NOMO-1 treated with dmso at 0.1 percent for 144 hours (cell line): ENCODE measurements at regions not wholly inside any gene's neighbourhood (a gene's known extent, or its start where the extent isn't known, plus 50 kb on each side); places are given as distances from the start of the nearest gene placed in this dataset.

Source experiments
- DNase-seq: peaks from one replicate; lab custom pipeline; 2025; ENCODE audit not compliant: unreplicated experiment; lab: John Stamatoyannopoulos, UW

DNA sequence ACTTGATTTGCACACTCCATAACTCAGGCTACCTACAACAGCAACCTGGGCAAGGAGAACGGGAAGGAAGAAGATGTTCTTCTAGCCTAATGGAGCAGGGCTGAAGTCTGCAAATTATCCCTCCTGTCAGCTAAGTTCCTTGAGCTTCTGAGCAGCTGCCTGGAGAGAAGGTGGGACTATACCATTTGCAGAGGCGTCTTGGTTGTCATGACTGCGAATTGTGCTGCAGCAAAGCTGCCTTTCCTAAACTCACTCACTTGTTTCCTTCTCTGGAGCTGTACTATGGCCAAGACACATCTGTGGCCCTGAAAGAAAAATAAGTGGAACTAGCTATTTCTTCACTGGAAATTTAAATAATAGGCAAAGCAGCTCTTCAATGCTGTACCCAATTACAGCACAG is 682.4 kb upstream of the GRIA3 start:
- DNase-seq: no peak

DNA sequence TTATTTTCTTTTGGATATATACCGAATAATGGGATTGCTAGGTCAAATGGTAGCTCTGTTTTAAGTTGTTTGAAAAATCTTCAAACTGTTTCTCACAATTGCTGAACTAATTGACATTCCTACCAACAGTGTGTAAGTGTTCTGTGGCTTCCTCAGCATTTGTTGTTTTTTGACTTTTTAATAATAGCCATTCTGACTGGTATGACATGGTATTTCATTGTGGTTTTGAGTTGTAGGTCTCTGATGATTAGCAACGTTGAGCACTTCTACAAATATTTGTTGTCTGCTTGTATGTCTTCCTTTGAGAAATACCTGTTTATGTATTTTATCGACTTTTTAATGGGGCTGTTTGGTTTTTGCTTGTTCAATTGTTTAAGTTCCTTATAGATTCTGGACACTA is 680.1 kb upstream of the GRIA3 start:
- DNase-seq: no peak

DNA sequence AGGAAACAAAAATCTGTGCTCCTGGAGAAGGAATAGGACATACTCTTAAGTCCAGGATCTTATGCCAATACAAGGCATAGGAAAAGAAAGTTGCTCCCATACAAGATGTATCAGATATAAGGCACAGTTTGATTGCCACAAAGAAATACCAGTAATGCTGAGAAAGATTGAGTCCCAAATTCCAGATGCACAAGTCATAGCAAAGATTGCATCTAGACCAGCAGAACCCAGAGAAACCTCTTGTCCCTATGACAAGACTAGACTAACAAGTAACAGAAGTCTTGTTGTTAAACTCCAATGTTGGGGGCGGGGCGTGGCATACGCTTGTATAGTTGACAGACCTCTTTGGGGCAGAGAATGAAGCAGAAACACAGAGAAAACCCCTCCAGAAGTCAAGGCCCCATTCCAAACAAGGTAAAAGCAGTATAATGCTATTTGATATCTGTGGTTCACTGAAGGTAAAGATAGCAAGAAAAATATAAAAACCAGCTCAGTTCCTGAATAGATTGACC is 671.5 kb upstream of the GRIA3 start:
- no peak for DNase-seq

GRCh38 chrX:122517786-122518185 is 666.3 kb upstream of the GRIA3 start:
- DNase-seq: no peak

GRCh38 chrX:122545778-122546177 is 638.3 kb upstream of the GRIA3 start:
- no peak for DNase-seq

GRCh38 chrX:122546269-122546668 is 637.8 kb upstream of the GRIA3 start:
- no peak for DNase-seq

- no peak for DNase-seq
Observed at GRCh38 chrX:122552286-122552800, 631.7 kb upstream of the GRIA3 start.

- DNase-seq: no peak
Observed at GRCh38 chrX:122555925-122556324, 628.2 kb upstream of the GRIA3 start.

DNA sequence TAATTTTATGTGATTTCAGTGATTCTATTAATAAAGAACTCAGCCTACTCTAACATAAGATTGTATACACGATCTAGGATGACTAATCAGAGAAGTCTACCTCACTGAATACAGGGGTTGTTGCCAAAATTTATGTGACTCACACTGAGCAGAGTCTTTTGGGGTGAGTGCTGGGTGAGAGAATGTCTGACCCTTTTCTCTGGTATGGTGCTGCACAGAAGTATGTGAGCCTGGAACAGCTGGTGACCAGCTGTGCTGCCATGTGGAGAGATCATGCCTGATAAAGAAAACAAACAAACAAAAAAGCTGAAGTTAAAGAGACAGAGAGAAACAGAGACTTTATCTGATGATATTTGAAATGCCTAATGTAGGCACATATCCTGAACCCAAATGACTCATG is 618.1 kb upstream of the GRIA3 start:
- no peak for DNase-seq

GRCh38 chrX:122566401-122566800 is 617.7 kb upstream of the GRIA3 start:
- DNase-seq: no peak

- no peak for DNase-seq
Observed at GRCh38 chrX:122567911-122568310, 616.2 kb upstream of the GRIA3 start.

- no peak for DNase-seq
Observed at GRCh38 chrX:122572461-122572860, 611.6 kb upstream of the GRIA3 start.

GRCh38 chrX:122579036-122579435 is 605.0 kb upstream of the GRIA3 start:
- no peak for DNase-seq

DNA sequence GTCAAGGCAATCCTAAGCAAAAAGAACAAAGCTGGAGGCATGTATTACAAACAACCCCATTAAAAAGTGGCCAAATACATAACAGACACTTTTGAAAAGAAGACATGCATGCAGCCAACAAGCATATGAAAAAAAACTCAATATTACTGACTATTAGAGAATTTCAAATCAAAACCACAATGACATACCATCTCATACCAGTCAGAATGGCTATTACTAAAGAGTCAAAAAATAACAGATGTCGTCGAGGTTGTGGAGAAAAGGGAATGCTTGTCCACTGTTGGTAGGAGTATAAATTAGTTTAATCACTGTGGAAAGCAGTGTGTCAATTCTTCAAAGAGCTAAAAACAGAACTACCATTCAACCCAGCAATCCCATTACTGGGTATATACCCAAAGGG is 604.6 kb upstream of the GRIA3 start:
- no peak for DNase-seq

DNA sequence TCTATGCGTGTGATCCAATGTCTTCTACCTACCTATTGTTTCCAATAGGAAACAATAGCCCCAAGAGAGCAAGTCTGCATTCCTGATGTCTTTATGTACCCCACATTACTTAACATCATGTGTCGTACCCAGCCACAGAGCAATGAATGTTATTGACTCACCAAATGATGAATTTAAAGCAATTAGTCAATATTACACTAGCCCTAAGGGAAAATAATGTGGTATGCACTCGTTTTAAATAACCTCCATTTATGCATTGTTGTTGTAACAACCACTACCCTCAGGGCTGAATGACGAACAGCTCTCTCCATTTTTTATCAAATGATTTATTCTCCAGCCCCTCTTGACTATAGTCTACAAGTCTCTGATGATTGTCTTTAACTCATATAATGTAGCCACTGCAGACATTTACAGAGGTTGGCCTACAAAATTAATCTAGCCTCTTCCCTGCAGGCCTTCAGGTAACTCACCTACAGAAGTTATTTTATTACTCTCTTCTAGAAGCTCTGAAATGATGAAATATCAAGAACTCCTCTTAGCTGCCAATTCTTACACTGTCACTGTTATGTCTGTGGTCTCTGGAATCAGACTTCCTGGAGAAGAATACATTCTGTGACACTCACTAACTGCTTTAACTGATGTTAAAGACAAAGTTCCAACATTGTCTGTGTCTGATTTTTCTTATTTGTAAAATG is 601.7 kb upstream of the GRIA3 start:
- no peak for DNase-seq

- DNase-seq: no peak
Observed at GRCh38 chrX:122582975-122583305, 601.1 kb upstream of the GRIA3 start.

DNA sequence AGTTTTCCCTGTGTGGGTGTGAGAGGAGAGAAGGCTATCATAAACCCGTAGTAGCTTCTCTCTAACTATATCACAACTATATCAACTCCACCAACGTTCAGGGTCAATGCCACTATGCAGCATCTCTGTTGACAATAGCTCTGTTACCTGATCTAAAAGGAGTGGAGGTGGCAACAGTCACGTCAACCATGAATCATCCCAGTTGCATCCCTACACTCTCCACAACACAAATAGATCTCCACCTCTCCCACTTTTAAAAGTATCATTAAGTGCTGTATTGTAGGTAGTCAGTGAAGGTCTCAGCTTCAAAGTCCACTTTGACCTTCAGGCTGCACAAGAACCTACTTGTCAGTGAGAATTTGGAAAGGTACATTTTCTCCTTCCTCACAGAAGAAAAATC is 600.5 kb upstream of the GRIA3 start:
- DNase-seq: no peak

- DNase-seq: no peak
Observed at GRCh38 chrX:122584981-122585380, 599.1 kb upstream of the GRIA3 start.

DNA sequence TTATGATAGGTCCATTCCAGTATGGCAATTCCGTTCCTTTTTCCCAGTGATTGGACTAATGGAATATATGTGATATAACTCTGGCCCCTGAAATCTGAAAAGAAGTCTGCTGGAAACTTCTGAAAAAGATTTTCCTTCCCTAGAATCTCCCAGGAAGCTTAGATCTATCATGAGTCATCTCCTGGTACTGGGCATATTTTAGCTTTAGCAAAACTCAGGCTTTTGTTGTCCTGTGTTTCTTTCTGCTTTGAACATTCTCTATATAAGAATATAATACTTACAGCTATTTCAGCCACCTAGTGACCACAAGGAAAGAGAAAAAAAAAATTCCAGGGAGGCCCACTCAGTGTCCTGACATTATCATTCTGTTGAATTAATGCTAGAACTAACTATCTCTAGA is 597.2 kb upstream of the GRIA3 start:
- DNase-seq: no peak

DNA sequence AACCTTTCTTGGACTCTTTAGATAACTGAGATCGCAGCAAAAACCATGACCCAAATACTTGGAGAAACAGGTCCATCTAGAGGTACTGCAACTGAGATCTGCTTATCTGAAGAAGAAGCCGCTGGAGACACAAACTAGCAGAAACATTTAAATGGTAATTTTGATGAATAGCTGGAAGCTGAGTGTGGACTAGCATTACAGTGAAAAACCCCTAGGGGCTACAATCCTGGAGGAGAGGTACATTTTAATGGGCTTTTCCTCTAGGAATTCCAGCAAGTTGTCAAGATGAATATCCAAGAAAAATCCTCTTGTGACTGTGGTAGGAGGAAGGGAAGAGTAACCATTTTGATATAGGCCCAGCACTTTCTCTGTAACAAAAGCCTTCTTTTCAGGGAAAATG is 592.5 kb upstream of the GRIA3 start:
- DNase-seq: no peak

- no peak for DNase-seq
Observed at GRCh38 chrX:122596998-122597397, 587.1 kb upstream of the GRIA3 start.

- no peak for DNase-seq
Observed at GRCh38 chrX:122622795-122623194, 561.3 kb upstream of the GRIA3 start.

DNA sequence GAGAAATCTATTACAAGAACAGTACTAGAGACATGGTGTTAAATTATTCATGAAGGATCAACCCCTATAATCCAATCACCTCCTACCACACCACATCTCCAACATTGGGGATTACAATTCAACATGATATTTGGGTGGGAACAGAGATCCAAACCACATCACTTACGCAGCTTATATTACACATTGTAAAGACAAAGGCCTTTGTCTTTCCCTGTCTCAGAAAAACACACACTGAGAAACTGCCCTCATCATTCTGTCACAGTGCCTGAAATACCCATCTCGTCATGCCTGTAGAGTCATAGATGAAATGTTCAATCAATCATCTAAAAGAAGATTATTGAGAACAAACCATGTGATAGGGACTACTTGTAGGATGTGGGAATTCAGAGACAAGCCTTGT is 558.8 kb upstream of the GRIA3 start:
- DNase-seq: no peak
